ENCODE measurements at regions not wholly inside any gene's neighbourhood (a gene's known extent, or its start where the extent isn't known, plus 50 kb on each side); places are given as distances from the start of the nearest gene placed in this dataset.

- CTCF ChIA-PET = no interaction called here
- H3K27me3 ChIP-seq (replicated peaks; ENCODE audit: control insufficient read depth, insufficient read depth, low read length) = no peaks in the 10 kb centered on the region
- H3K4me3 ChIP-seq (ENCODE audit: low read depth, low read length) = no peak overlapping the region
- DNase-seq = no peak
- POLR2A ChIA-PET = no interaction called here
- no peak for TF ChIP-seq CTCF (IDR thresholded peaks at IDR 0.05; ENCODE audit: insufficient read depth in 1 of 2, low read depth in 1 of 2, low read length in 1 of 2, severe bottlenecking in 1 of 2, unreplicated experiment in 1 of 2)
- Mint-ChIP-seq H3K27ac (ENCODE audit: unreplicated experiment) (no peak overlapping the region), H3K36me3 (ENCODE audit: insufficient read depth, unreplicated experiment) (no peaks in the 10 kb centered on the region), H3K9me3 (ENCODE audit: unreplicated experiment) (no peaks in the 10 kb centered on the region), H3K27me3 (ENCODE audit: insufficient read depth, unreplicated experiment) (no peaks in the 10 kb centered on the region), H3K4me1 (ENCODE audit: low read depth, unreplicated experiment) (no peaks in the 10 kb centered on the region), H3K4me3 (ENCODE audit: unreplicated experiment) (no peak overlapping the region)
- H3K4me1 ChIP-seq = no peaks in the 10 kb centered on the region
- intact Hi-C loops (cut with micrococcal nuclease; ENCODE audit: unreplicated experiment) = no loop called here
- no peaks in the 10 kb centered on the region for H3K9me3 ChIP-seq
- no peaks in the 10 kb centered on the region for H3K36me3 ChIP-seq (ENCODE audit: control insufficient read depth, insufficient read depth, low read length)
- BruUV-seq (replicated peaks) = no TSS peak
Observed at GRCh38 chr6:141624301-141624700, 508.4 kb upstream of the GJE1 start.

- H3K4me3 ChIP-seq (ENCODE audit: low read depth, low read length) = no peak overlapping the region
- no peaks in the 10 kb centered on the region for H3K27me3 ChIP-seq (replicated peaks; ENCODE audit: control insufficient read depth, insufficient read depth, low read length)
- no peaks in the 10 kb centered on the region for H3K9me3 ChIP-seq
- H3K9me3 Mint-ChIP-seq (ENCODE audit: unreplicated experiment) = no peaks in the 10 kb centered on the region
- H3K4me1 Mint-ChIP-seq (ENCODE audit: low read depth, unreplicated experiment) = no peaks in the 10 kb centered on the region
- no peaks in the 10 kb centered on the region for H3K4me1 ChIP-seq
- no peaks in the 10 kb centered on the region for H3K36me3 Mint-ChIP-seq (ENCODE audit: insufficient read depth, unreplicated experiment)
- no TSS peak for BruUV-seq (replicated peaks)
- H3K4me3 Mint-ChIP-seq (ENCODE audit: unreplicated experiment) = no peak overlapping the region
- intact Hi-C loops (cut with micrococcal nuclease; ENCODE audit: unreplicated experiment) = no loop called here
- DNase-seq = no peak
- no peak for TF ChIP-seq CTCF (IDR thresholded peaks at IDR 0.05; ENCODE audit: insufficient read depth in 1 of 2, low read depth in 1 of 2, low read length in 1 of 2, severe bottlenecking in 1 of 2, unreplicated experiment in 1 of 2)
- no peak overlapping the region for H3K27ac Mint-ChIP-seq (ENCODE audit: unreplicated experiment)
- no peaks in the 10 kb centered on the region for H3K27me3 Mint-ChIP-seq (ENCODE audit: insufficient read depth, unreplicated experiment)
- ChIA-PET CTCF (no interaction called here), POLR2A (no interaction called here)
- H3K36me3 ChIP-seq (ENCODE audit: control insufficient read depth, insufficient read depth, low read length) = no peaks in the 10 kb centered on the region
Observed at GRCh38 chr6:141618180-141618581, 514.5 kb upstream of the GJE1 start.

GRCh38 chr6:141610741-141611140, 522.0 kb upstream of the GJE1 start:
- Mint-ChIP-seq H3K27ac (ENCODE audit: unreplicated experiment) (no peak overlapping the region), H3K4me1 (ENCODE audit: low read depth, unreplicated experiment) (no peaks in the 10 kb centered on the region), H3K4me3 (ENCODE audit: unreplicated experiment) (no peak overlapping the region), H3K9me3 (ENCODE audit: unreplicated experiment) (peaks cover 10% of the 10 kb centered on the region), H3K27me3 (ENCODE audit: insufficient read depth, unreplicated experiment) (no peaks in the 10 kb centered on the region), H3K36me3 (ENCODE audit: insufficient read depth, unreplicated experiment) (no peaks in the 10 kb centered on the region)
- Histone ChIP-seq H3K4me3 (ENCODE audit: low read depth, low read length) (no peak overlapping the region), H3K27me3 (replicated peaks; ENCODE audit: control insufficient read depth, insufficient read depth, low read length) (no peaks in the 10 kb centered on the region), H3K9me3 (0 out of 2 replicates have a peak, but pooled peaks cover 3% of the 10 kb centered on the region), H3K36me3 (ENCODE audit: control insufficient read depth, insufficient read depth, low read length) (no peaks in the 10 kb centered on the region), H3K4me1 (no peaks in the 10 kb centered on the region)
- no peak for DNase-seq
- ChIA-PET CTCF (interaction anchor here (0.6 kb wide), 1 partner anchor 65 kb away, joined by 3 read pairs; no protein-coding TSS in a partner anchor), POLR2A (no interaction called here)
- no TSS peak for BruUV-seq (replicated peaks)
- intact Hi-C loops (cut with micrococcal nuclease; ENCODE audit: unreplicated experiment) = no loop called here
- peak in 1 of 2 experiments; percentile 31 for TF ChIP-seq CTCF (IDR thresholded peaks at IDR 0.05; ENCODE audit: insufficient read depth in 1 of 2, low read depth in 1 of 2, low read length in 1 of 2, severe bottlenecking in 1 of 2, unreplicated experiment in 1 of 2)
